Erythroblast (primary cell): ENCODE measurements at regions not wholly inside any gene's neighbourhood (a gene's known extent, or its start where the extent isn't known, plus 50 kb on each side); places are given as distances from the start of the nearest gene placed in this dataset.

Experiments
- GATA1 ChIP-seq: IDR thresholded peaks from 2 replicates; pipeline ENCODE4 v1.6.1; 2011; ENCODE audit warnings: low read depth, mild to moderate bottlenecking, control low read depth, low read length, moderate library complexity
- POLR2A ChIP-seq: IDR thresholded peaks from 2 replicates; pipeline ENCODE4 v1.6.1; 2011; ENCODE audit warnings: mild to moderate bottlenecking, low read length

GRCh38 chr2:204039298-204039838 lies 102.8 kb downstream of the ICOS start:
- TF ChIP-seq POLR2A (no peak), GATA1 (no peak)
